Muscle layer of duodenum (tissue), 2 donors: ENCODE measurements at regions not wholly inside any gene's neighbourhood (a gene's known extent, or its start where the extent isn't known, plus 50 kb on each side); places are given as distances from the start of the nearest gene placed in this dataset.

Experiments used
- H3K27ac ChIP-seq: one replicate; pipeline ENCODE4 v1.7.0; 2013; ENCODE audit warnings: mild to moderate bottlenecking, low read length
- H3K27me3 ChIP-seq: one replicate; pipeline ENCODE4 v1.7.0; 2013; ENCODE audit warnings: low read depth, mild to moderate bottlenecking, control low read depth, low read length
- H3K36me3 ChIP-seq, 2 donors: one replicate each; pipeline ENCODE4 v1.7.0; 2013; ENCODE audit warnings: low read length in 2 of 2, control low read depth in 1 of 2, mild to moderate bottlenecking in 1 of 2; ENCODE audit not compliant: insufficient read depth in 2 of 2, control insufficient read depth in 1 of 2
- H3K4me1 ChIP-seq, 2 donors: one replicate each; pipeline ENCODE4 v1.7.0; 2013; ENCODE audit warnings: low read length in 2 of 2, mild to moderate bottlenecking in 2 of 2, control low read depth in 1 of 2, moderate library complexity in 1 of 2; ENCODE audit not compliant: insufficient read depth in 2 of 2, control insufficient read depth in 1 of 2
- H3K4me3 ChIP-seq, 2 donors: one replicate each; pipeline ENCODE4 v1.7.0; 2013; ENCODE audit warnings: low read length in 2 of 2, low read depth in 1 of 2, mild to moderate bottlenecking in 1 of 2
- H3K9me3 ChIP-seq, 2 donors: one replicate each; pipeline ENCODE4 v1.7.0; 2013; ENCODE audit warnings: low read length in 2 of 2, control low read depth in 1 of 2, mild to moderate bottlenecking in 1 of 2; ENCODE audit not compliant: control insufficient read depth in 1 of 2
- donor health status: healthy.

DNA sequence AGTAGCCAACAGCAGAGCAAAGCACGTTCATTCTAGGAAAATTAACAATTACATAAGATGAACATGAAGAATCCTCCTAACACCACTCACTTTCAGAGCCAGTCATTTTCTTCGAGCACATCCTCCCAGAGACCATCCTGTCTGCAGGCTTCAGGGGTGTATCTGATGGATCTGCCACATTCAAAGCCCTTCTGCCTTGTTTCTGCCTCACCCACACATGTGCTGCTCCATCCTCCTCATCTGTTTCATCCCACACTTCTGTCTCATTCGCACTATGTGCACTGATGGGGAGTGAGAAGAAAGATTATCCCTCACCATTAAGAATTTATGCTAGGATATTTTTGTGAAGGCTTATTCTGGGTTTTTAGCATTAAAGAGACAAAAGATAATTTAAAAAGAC, 287.9 kb upstream of the PKDCC start:
- H3K27me3 ChIP-seq = no peaks in the 10 kb centered on the region
- no peaks in the 10 kb centered on the region for H3K36me3 ChIP-seq
- H3K9me3 ChIP-seq = no peaks in the 10 kb centered on the region
- no peaks in the 10 kb centered on the region for H3K4me1 ChIP-seq
- no peak overlapping the region for H3K4me3 ChIP-seq
- H3K27ac ChIP-seq = no peak overlapping the region

DNA sequence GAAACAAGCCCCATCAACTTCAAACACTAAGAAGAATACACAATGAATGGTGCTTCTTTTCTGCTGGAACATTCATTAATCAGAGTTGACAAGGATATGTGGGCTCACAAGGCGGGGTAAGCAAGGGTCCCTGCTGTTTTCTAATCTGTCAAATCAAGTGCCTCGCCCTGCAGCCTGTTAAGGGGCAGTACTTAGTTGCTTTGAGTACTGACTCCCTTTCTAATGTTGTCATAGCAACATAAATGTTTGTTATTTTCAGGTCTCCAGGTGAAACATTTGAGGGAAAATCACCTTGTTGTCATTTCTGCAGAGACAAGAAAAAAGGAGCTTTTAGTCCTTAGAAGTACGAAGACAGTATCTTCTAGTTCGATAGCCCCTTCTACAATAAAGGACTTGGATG, 284.7 kb upstream of the PKDCC start:
- H3K4me1 ChIP-seq = no peaks in the 10 kb centered on the region

DNA sequence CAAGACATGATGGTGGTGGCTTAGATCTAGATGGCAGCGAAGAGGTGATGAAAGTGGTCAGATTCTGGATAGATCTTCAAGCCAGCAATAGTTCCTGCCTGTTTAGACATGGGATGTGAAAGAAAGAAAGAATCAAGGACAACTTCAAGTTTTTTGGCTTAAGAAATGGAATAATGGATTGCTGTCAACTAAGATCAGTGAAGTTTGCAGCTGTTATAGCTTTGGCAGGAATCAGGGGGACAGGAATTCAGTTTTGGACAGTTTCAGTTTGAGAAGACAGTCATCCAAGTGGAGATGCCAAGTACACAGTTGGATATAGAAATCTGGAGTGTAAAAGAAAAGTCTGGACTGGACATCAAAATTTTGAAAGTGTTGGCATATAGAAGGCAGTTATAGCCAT, 283.7 kb upstream of the PKDCC start:
- no peak overlapping the region for H3K27ac ChIP-seq
- H3K4me1 ChIP-seq = no peaks in the 10 kb centered on the region
- no peak overlapping the region for H3K4me3 ChIP-seq
- H3K9me3 ChIP-seq = no peaks in the 10 kb centered on the region
- H3K36me3 ChIP-seq = no peaks in the 10 kb centered on the region
- H3K27me3 ChIP-seq = no peaks in the 10 kb centered on the region

More for the DNA sequence above, 284.7 kb upstream of the PKDCC start:
- Histone ChIP-seq H3K27me3 (no peaks in the 10 kb centered on the region), H3K36me3 (no peaks in the 10 kb centered on the region), H3K9me3 (no peaks in the 10 kb centered on the region), H3K27ac (no peak overlapping the region), H3K4me3 (no peak overlapping the region)

DNA sequence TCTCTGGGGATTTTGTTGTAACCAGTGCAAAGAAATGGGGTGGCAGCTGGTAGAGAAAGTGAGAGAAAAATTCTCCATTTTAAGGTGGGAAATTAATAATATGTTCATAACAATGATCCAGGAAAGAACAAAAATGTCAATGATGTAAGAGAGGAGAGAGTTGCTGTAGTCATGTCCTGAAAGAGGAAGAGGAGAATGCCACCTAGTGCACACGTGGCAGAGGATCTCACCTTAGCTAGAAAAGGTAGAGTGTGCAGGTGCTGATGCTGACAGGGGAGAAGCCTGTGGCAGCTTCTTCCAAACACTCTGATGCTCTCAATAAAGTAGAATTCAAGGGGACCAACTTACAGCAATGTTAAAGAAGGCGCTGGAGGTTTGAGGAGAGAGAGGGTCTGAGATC, 282.9 kb upstream of the PKDCC start:
- no peaks in the 10 kb centered on the region for H3K4me1 ChIP-seq
- H3K27ac ChIP-seq = no peak overlapping the region
- no peak overlapping the region for H3K4me3 ChIP-seq
- H3K9me3 ChIP-seq = no peaks in the 10 kb centered on the region
- no peaks in the 10 kb centered on the region for H3K36me3 ChIP-seq
- H3K27me3 ChIP-seq = no peaks in the 10 kb centered on the region

DNA sequence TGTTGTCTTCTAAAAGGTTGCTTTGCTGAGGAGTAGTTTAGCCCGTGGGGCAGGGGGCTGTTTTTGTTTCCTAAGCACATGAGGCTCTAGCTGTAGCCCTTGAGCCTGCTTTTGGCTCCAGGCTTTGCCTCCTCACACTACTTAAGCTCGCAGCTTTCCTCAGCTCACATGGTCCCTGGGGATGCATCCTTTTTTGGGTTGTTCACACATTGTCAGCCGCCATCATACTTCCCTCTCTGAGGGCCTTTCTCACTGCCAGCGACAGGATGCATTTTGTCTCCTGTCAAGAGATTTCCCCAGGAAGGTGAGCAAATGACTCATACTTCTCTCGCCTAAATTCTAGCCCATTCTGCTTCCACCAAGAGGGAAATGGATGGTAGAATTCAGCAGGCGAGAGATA, 279.5 kb upstream of the PKDCC start:
- Histone ChIP-seq H3K4me1 (no peaks in the 10 kb centered on the region), H3K4me3 (no peak overlapping the region), H3K9me3 (no peaks in the 10 kb centered on the region), H3K27me3 (no peaks in the 10 kb centered on the region), H3K36me3 (no peaks in the 10 kb centered on the region), H3K27ac (no peak overlapping the region)

DNA sequence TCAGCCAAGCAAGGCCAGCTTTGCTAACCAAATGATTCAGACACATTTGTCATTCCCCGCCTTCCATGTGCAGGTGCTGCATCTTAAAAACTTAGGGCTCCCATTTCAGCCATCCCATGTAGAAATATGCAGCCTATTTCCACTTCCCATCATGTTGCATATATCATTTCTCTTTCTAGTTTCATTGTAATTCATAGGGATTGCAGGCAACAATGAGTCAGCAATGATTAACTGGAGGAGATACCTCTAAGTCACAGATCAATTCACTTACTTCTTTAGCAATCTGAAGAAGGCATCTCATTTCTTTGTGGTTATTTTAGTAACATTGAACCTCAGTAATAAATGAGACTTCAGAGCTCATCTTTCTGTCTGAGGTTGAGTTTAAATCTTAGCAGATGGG, 276.1 kb upstream of the PKDCC start:
- H3K9me3 ChIP-seq = no peaks in the 10 kb centered on the region
- no peaks in the 10 kb centered on the region for H3K4me1 ChIP-seq
- H3K4me3 ChIP-seq = no peak overlapping the region
- no peaks in the 10 kb centered on the region for H3K36me3 ChIP-seq
- H3K27ac ChIP-seq = no peak overlapping the region
- H3K27me3 ChIP-seq = no peaks in the 10 kb centered on the region

DNA sequence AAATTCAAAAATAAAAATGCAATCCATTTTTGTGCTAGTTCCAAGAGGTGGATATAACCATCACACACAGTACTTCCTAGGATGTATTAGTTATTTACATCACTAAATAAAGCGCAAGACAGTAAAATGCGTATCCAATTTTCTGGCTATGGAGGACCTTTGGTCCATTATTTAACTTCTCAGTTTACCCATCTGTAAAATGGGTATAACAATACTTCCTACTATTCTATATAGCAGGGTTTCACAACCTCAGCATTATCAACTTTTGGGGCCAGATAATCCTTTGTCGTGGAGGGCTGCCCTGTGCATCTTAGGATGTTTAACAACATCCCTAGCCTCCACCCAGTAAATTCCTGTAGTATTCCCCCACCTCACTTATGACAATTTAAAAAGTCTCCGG, 275.1 kb upstream of the PKDCC start:
- no peak overlapping the region for H3K4me3 ChIP-seq
- H3K4me1 ChIP-seq = no peaks in the 10 kb centered on the region
- H3K9me3 ChIP-seq = no peaks in the 10 kb centered on the region
- no peak overlapping the region for H3K27ac ChIP-seq
- H3K27me3 ChIP-seq = no peaks in the 10 kb centered on the region
- no peaks in the 10 kb centered on the region for H3K36me3 ChIP-seq

DNA sequence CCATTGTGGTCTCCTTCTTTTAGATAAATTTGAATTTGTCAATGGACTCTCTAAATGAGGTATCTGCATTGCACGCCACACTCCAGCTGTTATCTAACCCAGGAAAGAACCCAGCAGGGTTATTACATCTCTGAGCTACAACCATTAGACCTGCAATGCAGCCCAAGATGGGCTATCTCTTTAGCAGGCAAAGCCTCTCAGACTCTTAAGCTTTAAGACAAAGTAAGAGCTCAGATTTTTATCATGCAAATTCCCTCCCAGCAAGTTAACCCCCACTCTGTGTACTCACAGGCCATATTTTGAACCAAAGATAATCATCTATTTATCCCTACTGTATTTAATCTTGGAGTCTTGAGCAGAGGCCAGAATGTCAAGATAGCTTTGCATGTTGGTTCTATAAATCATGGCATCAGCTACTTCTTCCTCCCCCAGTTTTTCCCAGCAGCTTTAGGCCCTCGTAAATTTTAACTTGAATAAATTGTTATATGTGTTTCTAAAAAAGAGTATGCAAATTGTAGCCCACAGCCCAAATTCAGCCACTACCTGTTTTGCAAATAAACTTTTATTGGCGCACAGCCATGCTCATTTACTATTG, 273.7 kb upstream of the PKDCC start:
- Histone ChIP-seq H3K4me1 (no peaks in the 10 kb centered on the region), H3K9me3 (no peaks in the 10 kb centered on the region), H3K4me3 (no peak overlapping the region), H3K27me3 (no peaks in the 10 kb centered on the region), H3K27ac (no peak overlapping the region), H3K36me3 (no peaks in the 10 kb centered on the region)

DNA sequence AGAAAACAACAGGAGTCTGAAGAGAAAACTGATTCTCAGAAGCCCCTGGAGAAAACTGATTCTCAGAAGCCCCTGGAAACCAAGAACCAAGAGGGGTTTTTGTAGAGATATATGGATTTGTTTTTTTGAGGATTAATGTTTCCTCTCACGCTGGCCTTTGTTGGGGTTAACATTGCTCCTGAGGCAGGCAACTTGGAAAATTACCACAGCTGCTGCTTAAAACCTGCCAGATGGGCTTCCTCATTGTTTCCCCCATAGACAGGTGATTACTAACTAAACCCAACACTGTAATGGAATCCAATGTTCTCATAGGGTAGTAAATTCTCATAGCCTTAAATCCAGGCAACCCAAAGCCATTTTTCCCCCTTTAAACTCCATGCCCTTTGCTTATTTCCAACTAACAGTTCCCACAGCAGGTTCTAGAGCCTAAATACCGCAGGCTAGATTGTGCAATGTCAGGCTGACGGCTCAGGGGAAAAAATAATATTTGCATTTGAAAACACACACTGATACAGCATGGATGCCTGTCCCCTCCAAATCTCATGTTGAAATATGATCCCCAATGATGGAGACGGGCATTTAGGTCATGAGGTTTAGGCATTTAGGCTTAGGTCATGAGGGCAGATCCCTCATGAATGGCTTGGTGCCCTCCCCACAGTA, 272.3 kb upstream of the PKDCC start:
- no peak overlapping the region for H3K27ac ChIP-seq

DNA sequence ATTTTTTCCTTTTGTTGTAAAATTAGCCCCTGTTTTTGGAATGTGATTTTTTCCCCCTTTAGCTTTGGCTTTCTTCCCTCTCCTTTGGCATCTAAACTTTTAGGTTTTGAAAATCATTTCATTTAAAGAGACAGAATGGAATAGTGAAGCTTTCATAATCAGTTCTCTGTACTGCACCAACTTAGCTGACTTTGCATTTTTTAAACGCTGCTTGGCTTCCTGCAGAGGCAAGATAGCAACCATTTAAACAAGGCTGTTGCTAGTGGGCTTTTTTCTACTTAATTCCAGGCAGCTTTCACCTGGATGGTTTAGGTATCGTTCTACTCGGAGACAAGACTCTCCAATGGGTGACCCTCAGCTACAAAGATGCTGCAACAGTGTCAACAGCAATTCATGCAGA, 267.9 kb upstream of the PKDCC start:
- H3K36me3 ChIP-seq = no peaks in the 10 kb centered on the region
- no peak overlapping the region for H3K4me3 ChIP-seq

More for the DNA sequence above, 272.3 kb upstream of the PKDCC start:
- H3K27me3 ChIP-seq = no peaks in the 10 kb centered on the region
- no peak overlapping the region for H3K4me3 ChIP-seq
- H3K4me1 ChIP-seq = no peaks in the 10 kb centered on the region
- H3K9me3 ChIP-seq = no peaks in the 10 kb centered on the region
- H3K36me3 ChIP-seq = no peaks in the 10 kb centered on the region

DNA sequence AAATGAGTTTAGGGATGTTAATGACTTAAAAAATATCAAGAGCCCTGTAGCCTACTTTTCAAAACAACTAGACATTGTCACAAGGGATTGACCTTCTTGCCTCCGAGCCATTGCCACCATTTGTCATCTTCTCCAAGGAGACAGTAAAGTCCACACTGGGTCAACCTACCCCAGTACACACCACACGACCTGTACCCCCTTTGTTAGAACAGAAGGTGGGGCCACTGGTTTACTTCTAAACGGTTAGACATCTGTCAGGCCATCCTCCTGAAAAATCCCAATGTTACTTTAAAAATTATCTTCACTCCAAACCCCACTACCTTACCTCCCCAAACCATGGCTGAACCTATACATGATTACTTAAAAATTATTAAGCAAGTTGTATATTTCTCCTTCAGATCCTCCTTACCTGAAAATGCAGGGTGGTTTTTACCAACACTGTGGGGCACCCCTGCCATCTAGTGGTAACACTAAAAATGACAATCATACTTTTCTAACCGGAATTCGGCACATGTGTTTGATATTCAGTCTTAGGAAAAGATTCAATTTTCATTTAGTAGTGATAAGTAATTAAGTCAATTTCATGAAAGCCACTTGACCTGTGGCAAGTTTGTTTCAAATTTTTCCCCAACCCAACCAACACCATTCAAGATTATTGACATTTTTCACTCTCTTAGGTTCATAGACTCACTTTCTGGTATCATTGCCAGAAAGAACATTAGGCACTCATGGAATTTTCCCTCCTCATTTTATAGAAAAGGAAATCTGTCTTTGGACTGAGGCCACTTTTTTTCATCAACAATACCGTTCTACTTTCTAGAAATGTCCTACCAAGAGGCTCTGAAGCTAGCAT, 265.3 kb upstream of the PKDCC start:
- H3K27ac ChIP-seq = no peak overlapping the region
- no peaks in the 10 kb centered on the region for H3K4me1 ChIP-seq
- H3K36me3 ChIP-seq = no peaks in the 10 kb centered on the region
- no peak overlapping the region for H3K4me3 ChIP-seq
- H3K27me3 ChIP-seq = no peaks in the 10 kb centered on the region
- no peaks in the 10 kb centered on the region for H3K9me3 ChIP-seq

More for the DNA sequence above, 267.9 kb upstream of the PKDCC start:
- H3K27ac ChIP-seq = no peak overlapping the region
- no peaks in the 10 kb centered on the region for H3K27me3 ChIP-seq
- H3K4me1 ChIP-seq = no peaks in the 10 kb centered on the region
- H3K9me3 ChIP-seq = no peaks in the 10 kb centered on the region
